H9 (cell line): ENCODE measurements at regions not wholly inside any gene's neighbourhood (a gene's known extent, or its start where the extent isn't known, plus 50 kb on each side); places are given as distances from the start of the nearest gene placed in this dataset.

Experiments used
- DNase-seq: peaks from one replicate; pipeline ENCODE4 v3.0.0-alpha.2; 2017
- H2AFZ ChIP-seq: one replicate; pipeline ENCODE4 v1.6.1; 2013; ENCODE audit warnings: mild to moderate bottlenecking, low read length, control low read depth, moderate library complexity
- H2AK5ac ChIP-seq: 2 replicates; pipeline ENCODE4 v1.6.1; 2013; ENCODE audit warnings: low read length, control low read depth, mixed read lengths; ENCODE audit not compliant: insufficient read length
- H2BK120ac ChIP-seq: one replicate; pipeline ENCODE4 v1.6.1; 2013; ENCODE audit warnings: low read depth, mild to moderate bottlenecking, low read length, control low read depth, inconsistent platforms; ENCODE audit not compliant: poor library complexity, severe bottlenecking
- H2BK12ac ChIP-seq: 2 replicates; pipeline ENCODE4 v1.6.1; 2013; ENCODE audit warnings: low read length, control low read depth, mixed read lengths, low read depth; ENCODE audit not compliant: insufficient read length
- H2BK15ac ChIP-seq: 2 replicates; pipeline ENCODE4 v1.6.1; 2013; ENCODE audit warnings: low read depth, low read length, control low read depth
- H2BK20ac ChIP-seq: one replicate; pipeline ENCODE4 v1.6.1; 2013; ENCODE audit warnings: low read depth, mild to moderate bottlenecking, low read length, control low read depth, inconsistent platforms; ENCODE audit not compliant: poor library complexity, severe bottlenecking
- H2BK5ac ChIP-seq: 2 replicates; pipeline ENCODE4 v1.6.1; 2013; ENCODE audit warnings: low read length, control low read depth, mixed read lengths; ENCODE audit not compliant: insufficient read length
- H3K14ac ChIP-seq: 2 replicates; pipeline ENCODE4 v1.6.1; 2013; ENCODE audit warnings: low read length, control low read depth; ENCODE audit not compliant: insufficient read depth
- H3K18ac ChIP-seq: 2 replicates; pipeline ENCODE4 v1.6.1; 2013; ENCODE audit warnings: low read depth, mild to moderate bottlenecking, mixed read lengths, low read length, control low read depth; ENCODE audit not compliant: insufficient read length
- H3K23ac ChIP-seq: 2 replicates; pipeline ENCODE4 v1.6.1; 2013; ENCODE audit warnings: low read length, control low read depth, mixed read lengths, low read depth; ENCODE audit not compliant: insufficient read length
- H3K23me2 ChIP-seq: 2 replicates; pipeline ENCODE4 v1.6.1; 2013; ENCODE audit warnings: low read depth, mild to moderate bottlenecking, mixed read lengths, low read length, control low read depth; ENCODE audit not compliant: insufficient read length, poor library complexity, severe bottlenecking
- H3K27ac ChIP-seq: 2 replicates; pipeline ENCODE4 v1.5.1; 2013; ENCODE audit warnings: low read length, control low read depth, mixed read lengths, low read depth; ENCODE audit not compliant: insufficient read length
- H3K27me3 ChIP-seq: 2 replicates; pipeline ENCODE4 v1.6.1; 2013; ENCODE audit warnings: low read length, control low read depth, inconsistent platforms; ENCODE audit not compliant: insufficient read depth
- H3K4ac ChIP-seq: 2 replicates; pipeline ENCODE4 v1.6.1; 2013; ENCODE audit warnings: low read depth, mild to moderate bottlenecking, control low read depth, inconsistent platforms, low read length, moderate library complexity
- H3K4me1 ChIP-seq: 2 replicates; pipeline ENCODE4 v1.6.1; 2013; ENCODE audit warnings: low read length, control low read depth, inconsistent platforms; ENCODE audit not compliant: insufficient read depth
- H3K4me2 ChIP-seq: 2 replicates; pipeline ENCODE4 v1.6.1; 2013; ENCODE audit warnings: low read length, control low read depth, mixed read lengths; ENCODE audit not compliant: insufficient read length, insufficient read depth
- H3K56ac ChIP-seq: 2 replicates; pipeline ENCODE4 v1.6.1; 2013; ENCODE audit warnings: low read depth, mild to moderate bottlenecking, mixed read lengths, low read length, control low read depth; ENCODE audit not compliant: insufficient read length
- H3K79me1 ChIP-seq: 2 replicates; pipeline ENCODE4 v1.6.1; 2013; ENCODE audit warnings: low read depth, mild to moderate bottlenecking, moderate library complexity, low read length, control low read depth, inconsistent platforms; ENCODE audit not compliant: insufficient read depth, poor library complexity, severe bottlenecking
- H3K79me2 ChIP-seq: 2 replicates; pipeline ENCODE4 v1.6.1; 2013; ENCODE audit warnings: low read length, control low read depth, inconsistent platforms; ENCODE audit not compliant: insufficient read depth
- H3K9ac ChIP-seq: 2 replicates; pipeline ENCODE4 v1.6.1; 2013; ENCODE audit warnings: low read length, control low read depth, mixed read lengths; ENCODE audit not compliant: insufficient read length; ENCODE audit errors: extremely low read depth
- H3K9me3 ChIP-seq: one replicate; pipeline ENCODE4 v1.6.1; 2013; ENCODE audit warnings: low read depth, low read length, inconsistent platforms; ENCODE audit not compliant: control insufficient read depth
- H3T11ph ChIP-seq: one replicate; pipeline ENCODE4 v1.6.1; 2013; ENCODE audit warnings: mild to moderate bottlenecking, low read length, control low read depth, inconsistent platforms
- H4K20me1 ChIP-seq: one replicate; pipeline ENCODE4 v1.6.1; 2013; ENCODE audit not compliant: control insufficient read depth, insufficient read length, insufficient read depth
- H4K5ac ChIP-seq: 2 replicates; pipeline ENCODE4 v1.6.1; 2013; ENCODE audit warnings: low read depth, mild to moderate bottlenecking, mixed read lengths, low read length, control low read depth; ENCODE audit not compliant: insufficient read length
- H4K8ac ChIP-seq: replicated peaks from 2 replicates; pipeline ENCODE4 v1.6.1; 2013; ENCODE audit warnings: low read length, control low read depth, mixed read lengths, low read depth; ENCODE audit not compliant: insufficient read length
- H4K91ac ChIP-seq: 2 replicates; pipeline ENCODE4 v1.6.1; 2013; ENCODE audit warnings: low read depth, mild to moderate bottlenecking, moderate library complexity, mixed read lengths, low read length, control low read depth; ENCODE audit not compliant: insufficient read length
- H3K27ac Mint-ChIP-seq, 3 experiments: 2 replicates in 2 of 3; 3 replicates in 1 of 3; pipeline ENCODE4 v1.8.0; 2020 to 2021; ENCODE audit warnings: mixed read lengths in 3 of 3, mild to moderate bottlenecking in 1 of 3, moderate library complexity in 1 of 3
- H3K27me3 Mint-ChIP-seq: 2 replicates; pipeline ENCODE4 v1.8.0; 2021; ENCODE audit warnings: low read depth, mild to moderate bottlenecking, moderate library complexity, mixed read lengths
- H3K36me3 Mint-ChIP-seq, 3 experiments: 2 replicates in 2 of 3; 3 replicates in 1 of 3; pipeline ENCODE4 v1.8.0; 2020 to 2021; ENCODE audit warnings: low read depth in 3 of 3, mixed read lengths in 3 of 3; ENCODE audit not compliant: insufficient read depth in 1 of 3
- H3K4me1 Mint-ChIP-seq, 2 experiments: 2 replicates each; pipeline ENCODE4 v1.8.0; 2020; ENCODE audit warnings: mixed read lengths in 2 of 2
- H3K4me3 Mint-ChIP-seq, 2 experiments: 2 replicates in 1 of 2; 3 replicates in 1 of 2; pipeline ENCODE4 v1.8.0; 2020 to 2021; ENCODE audit warnings: mild to moderate bottlenecking in 2 of 2, mixed read lengths in 2 of 2, moderate library complexity in 1 of 2
- H3K9me3 Mint-ChIP-seq, 2 experiments: 2 replicates in 1 of 2; 3 replicates in 1 of 2; pipeline ENCODE4 v1.8.0; 2020; ENCODE audit warnings: mild to moderate bottlenecking in 2 of 2, mixed read lengths in 2 of 2, moderate library complexity in 1 of 2
- CTCF ChIP-seq: fragments of 200-600 bp; sonication (generic); conservative IDR thresholded peaks from 3 replicates; pipeline ENCODE4 v1.8.0; 2021; ENCODE audit warnings: antibody characterized with exemption, mild to moderate bottlenecking
- WGBS: extraction: QIAGEN DNeasy Blood & Tissue Kit; methylation state at CpG from one replicate; pipeline ENCODE4 v1.1.7; 2013; ENCODE audit warnings: missing lambda C conversion rate, low lambda C conversion rate, mixed read lengths; ENCODE audit not compliant: insufficient read length; ENCODE audit errors: extremely low coverage; 5-methylcytosine and 5-hydroxymethylcytosine counted together

GRCh38 chr17:33687831-33688230 lies 394.7 kb upstream of the ASIC2 start:
- no peak overlapping the region for H2AFZ ChIP-seq
- H3K27ac Mint-ChIP-seq, result no peak overlapping the region
- peaks cover 2% of the 10 kb centered on the region; the same call in 1 of the 2 replicates for H3K27me3 ChIP-seq
- no peaks in the 10 kb centered on the region for H3K4me1 Mint-ChIP-seq
- no peak overlapping the region for H3K27ac ChIP-seq
- H3K4ac ChIP-seq, result no peak overlapping the region
- no peak overlapping the region for H2BK5ac ChIP-seq
- H3K27me3 Mint-ChIP-seq, result peaks cover 6% of the 10 kb centered on the region
- no peak overlapping the region for H2BK12ac ChIP-seq
- H4K91ac ChIP-seq, result no peak overlapping the region
- no peak overlapping the region for H2BK20ac ChIP-seq
- H4K8ac ChIP-seq, result no peak overlapping the region
- no peaks in the 10 kb centered on the region for H3K79me1 ChIP-seq
- H3K23ac ChIP-seq, result no peak overlapping the region
- H3K4me2 ChIP-seq, result no peak overlapping the region
- no peak overlapping the region for H3K14ac ChIP-seq
- no CpG with 5 or more reads among the region's 3 CpGs for WGBS
- H2AK5ac ChIP-seq, result no peak overlapping the region
- H3K9ac ChIP-seq, result no peak overlapping the region
- no peaks in the 10 kb centered on the region for H3K4me1 ChIP-seq
- H4K5ac ChIP-seq, result no peak overlapping the region
- no peaks in the 10 kb centered on the region for H3K79me2 ChIP-seq
- no peak overlapping the region for H3K4me3 Mint-ChIP-seq
- no peak for TF ChIP-seq CTCF
- H2BK15ac ChIP-seq, result no peak overlapping the region
- no peaks in the 10 kb centered on the region for H3K23me2 ChIP-seq
- H3T11ph ChIP-seq, result no peak overlapping the region
- H2BK120ac ChIP-seq, result no peak overlapping the region
- DNase-seq, result no peak
- H3K56ac ChIP-seq, result no peak overlapping the region
- no peak overlapping the region for H3K18ac ChIP-seq
- H3K36me3 Mint-ChIP-seq, result peaks cover 0 to 5% (median 2%) of the 10 kb centered on the region in 3 experiments; a peak in 1 of 7 replicates
- H3K9me3 ChIP-seq, result no peaks in the 10 kb centered on the region
- H4K20me1 ChIP-seq, result no peaks in the 10 kb centered on the region
- H3K9me3 Mint-ChIP-seq, result peaks cover 2 to 5% of the 10 kb centered on the region in 2 experiments; a peak in 3 of 5 replicates
